KMS-11 (cell line): ENCODE measurements at regions not wholly inside any gene's neighbourhood (a gene's known extent, or its start where the extent isn't known, plus 50 kb on each side); places are given as distances from the start of the nearest gene placed in this dataset.
"Not testable (repeated sequence)": the region's sequence is repeated elsewhere in the genome, so short reads cannot be mapped to it uniquely, and the experiment has no call there.

Experiments used
- H2AFZ ChIP-seq: fragments of 200-600 bp; sonication (generic); 2 replicates; pipeline ENCODE4 v1.6.1; 2016; ENCODE audit warnings: antibody characterized with exemption, mixed run types, low read depth
- H3K27ac ChIP-seq: fragments of 200-600 bp; sonication (generic); 2 replicates; pipeline ENCODE4 v1.6.1; 2016; ENCODE audit warnings: mild to moderate bottlenecking, mixed run types
- H3K27me3 ChIP-seq: fragments of 200-600 bp; sonication (generic); 2 replicates; pipeline ENCODE4 v1.6.1; 2017; ENCODE audit warnings: mild to moderate bottlenecking, low read depth, mixed run types, moderate library complexity; ENCODE audit not compliant: insufficient read depth
- H3K36me3 ChIP-seq: fragments of 200-600 bp; sonication (generic); 2 replicates; pipeline ENCODE4 v1.6.1; 2017; ENCODE audit warnings: mild to moderate bottlenecking, mixed run types; ENCODE audit not compliant: insufficient read depth
- H3K4me1 ChIP-seq: fragments of 200-600 bp; sonication (generic); 2 replicates; pipeline ENCODE4 v1.6.1; 2016; ENCODE audit warnings: mild to moderate bottlenecking, low read depth, mixed run types; ENCODE audit not compliant: poor library complexity, severe bottlenecking
- H3K4me2 ChIP-seq: fragments of 200-600 bp; sonication (generic); 2 replicates; pipeline ENCODE4 v1.7.0; 2016; ENCODE audit warnings: mild to moderate bottlenecking, mixed run types
- H3K4me3 ChIP-seq: fragments of 200-600 bp; sonication (generic); IDR thresholded peaks from 2 replicates; pipeline ENCODE4 v1.6.1; 2017; ENCODE audit warnings: low read depth, low read length, mixed read lengths; ENCODE audit not compliant: insufficient read depth
- H3K79me2 ChIP-seq: fragments of 200-600 bp; sonication (generic); 2 replicates; pipeline ENCODE4 v1.6.1; 2016; ENCODE audit warnings: low read depth, mixed run types; ENCODE audit not compliant: insufficient read depth
- H3K9ac ChIP-seq: fragments of 200-600 bp; sonication (generic); 2 replicates; pipeline ENCODE4 v1.6.1; 2016; ENCODE audit warnings: mild to moderate bottlenecking, mixed run types
- H4K20me1 ChIP-seq: fragments of 200-600 bp; sonication (generic); 2 replicates; pipeline ENCODE4 v1.6.1; 2016; ENCODE audit warnings: mild to moderate bottlenecking, mixed run types; ENCODE audit not compliant: insufficient read depth
- TF ChIP-seq, protein P1 (sequence below): fragments of 200-600 bp; sonication (generic); conservative IDR thresholded peaks from 2 replicates; pipeline ENCODE4 v1.6.1; 2017; ENCODE audit warnings: low read depth, mild to moderate bottlenecking, antibody characterized with exemption, low read length, moderate library complexity, mixed read lengths

DNA sequence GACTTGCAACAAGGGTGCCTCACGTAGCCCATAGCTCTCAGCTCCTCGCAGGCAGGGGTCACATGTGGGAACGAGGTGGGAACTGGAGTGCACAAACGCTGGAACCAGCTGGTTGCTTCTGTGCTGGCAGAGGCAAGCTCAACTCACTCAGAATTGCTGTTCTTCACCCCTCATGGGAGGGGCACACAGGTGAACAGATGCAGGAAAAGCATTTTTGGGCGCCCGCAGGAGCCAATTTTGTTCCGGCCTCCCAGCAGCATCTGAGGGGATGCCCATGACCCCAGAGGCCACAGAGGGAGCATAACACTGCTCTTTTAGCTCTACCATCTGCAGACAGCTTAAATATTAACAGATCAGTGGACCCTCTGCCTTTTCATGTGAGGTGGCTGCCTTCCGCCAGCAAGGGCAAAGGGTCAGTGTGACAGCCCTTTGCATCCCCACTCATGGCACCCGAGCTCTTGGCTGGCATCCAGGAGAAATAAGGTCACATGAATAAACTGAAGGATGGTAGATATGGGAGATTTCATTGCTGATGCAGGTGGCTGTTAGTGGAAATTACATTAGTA, 196.2 kb downstream of the SLCO4C1 start:
- no peaks in the 10 kb centered on the region for H3K4me1 ChIP-seq
- H3K9ac ChIP-seq, result no peak overlapping the region
- TF ChIP-seq, protein P1, sequence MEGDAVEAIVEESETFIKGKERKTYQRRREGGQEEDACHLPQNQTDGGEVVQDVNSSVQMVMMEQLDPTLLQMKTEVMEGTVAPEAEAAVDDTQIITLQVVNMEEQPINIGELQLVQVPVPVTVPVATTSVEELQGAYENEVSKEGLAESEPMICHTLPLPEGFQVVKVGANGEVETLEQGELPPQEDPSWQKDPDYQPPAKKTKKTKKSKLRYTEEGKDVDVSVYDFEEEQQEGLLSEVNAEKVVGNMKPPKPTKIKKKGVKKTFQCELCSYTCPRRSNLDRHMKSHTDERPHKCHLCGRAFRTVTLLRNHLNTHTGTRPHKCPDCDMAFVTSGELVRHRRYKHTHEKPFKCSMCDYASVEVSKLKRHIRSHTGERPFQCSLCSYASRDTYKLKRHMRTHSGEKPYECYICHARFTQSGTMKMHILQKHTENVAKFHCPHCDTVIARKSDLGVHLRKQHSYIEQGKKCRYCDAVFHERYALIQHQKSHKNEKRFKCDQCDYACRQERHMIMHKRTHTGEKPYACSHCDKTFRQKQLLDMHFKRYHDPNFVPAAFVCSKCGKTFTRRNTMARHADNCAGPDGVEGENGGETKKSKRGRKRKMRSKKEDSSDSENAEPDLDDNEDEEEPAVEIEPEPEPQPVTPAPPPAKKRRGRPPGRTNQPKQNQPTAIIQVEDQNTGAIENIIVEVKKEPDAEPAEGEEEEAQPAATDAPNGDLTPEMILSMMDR, result no peak

DNA sequence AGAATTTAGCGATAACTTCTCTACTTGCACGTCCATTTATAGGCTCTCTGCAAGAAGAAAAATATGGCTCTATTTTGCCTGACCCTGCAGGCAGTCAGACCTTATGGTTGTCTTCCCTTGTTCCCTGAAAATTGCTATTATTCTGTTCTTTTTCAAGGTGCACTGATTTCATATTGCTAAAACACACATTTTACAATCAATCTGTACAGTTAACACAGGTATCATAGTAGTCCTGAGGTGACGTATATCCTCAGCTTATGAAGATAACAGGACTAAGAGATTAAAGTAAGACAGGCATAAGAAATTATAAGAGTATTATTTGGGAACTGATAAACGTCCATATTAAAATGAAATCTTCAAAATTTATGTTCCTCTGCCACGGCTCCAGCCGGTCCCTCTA, 197.0 kb downstream of the SLCO4C1 start:
- not testable (repeated sequence) for H2AFZ ChIP-seq, H3K27ac ChIP-seq, H3K36me3 ChIP-seq, H3K4me1 ChIP-seq, H3K4me3 ChIP-seq, H3K9ac ChIP-seq, H3K79me2 ChIP-seq, H4K20me1 ChIP-seq, H3K27me3 ChIP-seq, H3K4me2 ChIP-seq

More for the DNA sequence above, 196.2 kb downstream of the SLCO4C1 start:
- Histone ChIP-seq H2AFZ (no peak overlapping the region), H3K36me3 (no peaks in the 10 kb centered on the region), H4K20me1 (no peaks in the 10 kb centered on the region), H3K27me3 (no peaks in the 10 kb centered on the region), H3K27ac (no peak overlapping the region), H3K4me2 (no peak overlapping the region), H3K79me2 (no peaks in the 10 kb centered on the region), H3K4me3 (no peak overlapping the region)

DNA sequence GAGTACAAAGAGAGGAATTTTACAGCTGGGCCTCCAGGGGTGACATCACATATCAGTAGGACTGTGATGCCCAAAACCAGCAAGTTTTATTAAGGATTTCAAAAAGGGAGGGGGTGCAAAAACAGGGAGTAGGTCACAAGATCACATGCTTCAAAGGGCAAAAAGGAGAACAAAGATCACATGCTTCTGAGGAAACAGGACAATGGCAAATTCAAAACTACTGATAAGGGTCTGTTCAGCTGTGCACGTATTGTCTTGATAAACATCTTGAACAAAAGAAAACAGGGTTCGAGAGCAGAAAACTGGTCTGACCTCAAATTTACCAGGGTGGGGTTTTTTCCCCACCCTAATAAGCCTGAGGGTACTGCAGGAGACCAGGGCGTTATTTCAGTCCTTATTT, 197.5 kb downstream of the SLCO4C1 start:
- not testable (repeated sequence) for H3K27ac ChIP-seq, H3K27me3 ChIP-seq, H3K4me3 ChIP-seq

DNA sequence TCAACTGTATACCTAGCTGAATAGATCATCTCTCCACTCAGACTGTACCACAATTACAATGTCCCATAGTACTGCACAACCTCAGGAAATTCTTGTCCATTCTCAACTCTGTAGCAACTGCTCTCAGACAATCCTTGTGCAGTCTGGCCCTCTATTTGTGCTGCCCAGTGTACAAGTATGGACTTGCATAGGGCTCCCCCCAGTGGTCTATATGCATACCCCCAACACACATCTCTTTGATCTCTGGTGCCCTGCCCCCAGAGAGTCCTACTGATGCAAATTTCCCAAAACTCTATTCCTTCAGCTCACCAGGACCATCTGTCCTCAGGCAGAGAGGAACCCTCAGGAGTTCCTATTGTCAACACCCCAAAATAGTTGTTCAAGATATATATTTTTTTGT, 205.3 kb downstream of the SLCO4C1 start:
- Histone ChIP-seq H4K20me1 (no peaks in the 10 kb centered on the region), H3K36me3 (no peaks in the 10 kb centered on the region), H2AFZ (no peak overlapping the region), H3K4me3 (no peak overlapping the region), H3K79me2 (no peaks in the 10 kb centered on the region), H3K4me2 (no peak overlapping the region), H3K27ac (no peak overlapping the region), H3K9ac (no peak overlapping the region), H3K4me1 (no peaks in the 10 kb centered on the region), H3K27me3 (no peaks in the 10 kb centered on the region)
- TF ChIP-seq, protein P1, result peak; percentile 61

More for the DNA sequence above, 197.5 kb downstream of the SLCO4C1 start:
- H3K79me2 ChIP-seq, H3K4me1 ChIP-seq, H3K36me3 ChIP-seq, H4K20me1 ChIP-seq, H2AFZ ChIP-seq, H3K4me2 ChIP-seq, H3K9ac ChIP-seq: not testable (repeated sequence)

DNA sequence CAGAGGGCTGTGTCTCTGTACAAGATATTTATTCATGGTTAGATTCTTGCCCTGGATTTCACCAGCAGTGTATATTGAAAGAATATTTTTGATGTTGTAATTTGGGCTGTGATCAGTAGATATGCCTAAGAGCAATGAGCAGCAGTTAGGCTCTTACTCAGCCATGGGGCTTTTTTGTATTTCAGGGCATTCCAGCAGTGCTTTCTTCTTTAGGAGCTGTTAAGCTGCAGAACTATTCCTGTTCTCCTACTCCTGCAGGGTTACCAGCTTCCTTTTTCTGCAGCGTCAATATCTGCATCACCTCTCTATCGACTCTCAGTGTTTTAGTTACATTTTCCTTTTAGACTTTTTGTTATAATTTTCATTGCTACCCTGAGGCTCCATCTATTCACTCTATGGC, 206.2 kb downstream of the SLCO4C1 start:
- H3K4me1 ChIP-seq, result no peaks in the 10 kb centered on the region
- no peak overlapping the region for H2AFZ ChIP-seq
- no peak overlapping the region for H3K27ac ChIP-seq
- no peaks in the 10 kb centered on the region for H3K36me3 ChIP-seq
- no peak overlapping the region for H3K4me3 ChIP-seq
- no peaks in the 10 kb centered on the region for H3K79me2 ChIP-seq
- H3K27me3 ChIP-seq, result no peaks in the 10 kb centered on the region
- no peaks in the 10 kb centered on the region for H4K20me1 ChIP-seq
- H3K4me2 ChIP-seq, result no peak overlapping the region
- TF ChIP-seq, protein P1, result no peak
- H3K9ac ChIP-seq, result no peak overlapping the region
